HepG2 (cell line): ENCODE measurements at regions not wholly inside any gene's neighbourhood (a gene's known extent, or its start where the extent isn't known, plus 50 kb on each side); places are given as distances from the start of the nearest gene placed in this dataset.

ENCODE experiments used
- AHDC1 ChIP-seq: sonication (generic); formaldehyde crosslinking; IDR thresholded peaks from 2 replicates; pipeline ENCODE4 v1.5.1; 2020; ENCODE audit warnings: mild to moderate bottlenecking, missing genetic modification reagents, borderline replicate concordance
- CEBPG ChIP-seq: IDR thresholded peaks from 2 replicates; pipeline ENCODE4 v1.6.1; 2016
- CREB1 ChIP-seq, 2 experiments: fragments of 450-650 bp in 1 of 2; IDR thresholded peaks; 2 replicates each; pipeline ENCODE4 v1.6.1; 2016 to 2017; ENCODE audit warnings: control low read depth in 1 of 2, mild to moderate bottlenecking in 1 of 2, missing compliant biosample characterization in 1 of 2, missing genetic modification characterization in 1 of 2
- DNMT3B ChIP-seq: conservative IDR thresholded peaks from 2 replicates; pipeline ENCODE4 v1.6.1; 2016; ENCODE audit warnings: missing biosample characterization, control low read depth
- NR2F6 ChIP-seq, 2 experiments: IDR thresholded peaks; 2 replicates each; pipeline ENCODE4 v1.6.1; 2016; ENCODE audit warnings: antibody characterized with exemption in 1 of 2, mild to moderate bottlenecking in 1 of 2
- TFDP2 ChIP-seq: sonication (generic); formaldehyde crosslinking; IDR thresholded peaks from 2 replicates; pipeline ENCODE4 v1.4.0; 2020; ENCODE audit warnings: missing genetic modification reagents
- THAP11 ChIP-seq: IDR thresholded peaks from 2 replicates; pipeline ENCODE4 v1.6.1; 2016; ENCODE audit warnings: missing biosample characterization, missing genetic modification reagents
- ZFP37 ChIP-seq: sonication (generic); formaldehyde crosslinking; IDR thresholded peaks from 2 replicates; pipeline ENCODE4 v1.4.0; 2020; ENCODE audit warnings: missing genetic modification reagents, borderline replicate concordance
- ZFP90 ChIP-seq: sonication (generic); formaldehyde crosslinking; IDR thresholded peaks from 2 replicates; pipeline ENCODE4 v1.8.0; 2022; ENCODE audit warnings: missing genetic modification reagents, mild to moderate bottlenecking, inconsistent platforms, borderline replicate concordance
- ZNF557 ChIP-seq: sonication (generic); formaldehyde crosslinking; IDR thresholded peaks from 2 replicates; pipeline ENCODE4 v1.4.0; 2020; ENCODE audit warnings: missing genetic modification reagents

- TF ChIP-seq CREB1 (IDR thresholded peaks at IDR 0.05) (no peak), CREB1 (CRISPR knock-in tag; IDR thresholded peaks at IDR 0.05) (no peak), THAP11 (CRISPR knock-in tag) (no peak), NR2F6 (IDR thresholded peaks at IDR 0.05) (no peak), NR2F6 (CRISPR knock-in tag; IDR thresholded peaks at IDR 0.05) (no peak), DNMT3B (CRISPR knock-in tag) (no peak), ZFP90 (CRISPR knock-in tag) (no peak), ZNF557 (CRISPR knock-in tag) (no peak), AHDC1 (no peak), CEBPG (CRISPR knock-in tag) (no peak), TFDP2 (CRISPR knock-in tag) (no peak), ZFP37 (CRISPR knock-in tag) (no peak)
Observed at GRCh38 chr4:17250591-17250990, 261.3 kb downstream of the QDPR start (continued).
